ENCODE measurements at regions not wholly inside any gene's neighbourhood (a gene's known extent, or its start where the extent isn't known, plus 50 kb on each side); places are given as distances from the start of the nearest gene placed in this dataset.
A peak's percentile ranks its signal among the peaks of the same experiment; 100 is the strongest.
"Not testable (repeated sequence)": the region's sequence is repeated elsewhere in the genome, so short reads cannot be mapped to it uniquely, and the experiment has no call there.

- H3K36me3 ChIP-seq (replicated peaks; ENCODE audit: insufficient read depth, low read depth), result no peaks in the 10 kb centered on the region
- 90% methylated on average over 3 of the region's 3 CpGs for WGBS (ENCODE audit: low lambda C conversion rate, missing lambda C conversion rate)
- no peaks in the 10 kb centered on the region for H4K20me1 ChIP-seq (ENCODE audit: insufficient read depth, poor library complexity, severe bottlenecking)
- H3K9me3 ChIP-seq (ENCODE audit: low read depth), result no peaks in the 10 kb centered on the region
- TF ChIP-seq EZH2 (IDR thresholded peaks at IDR 0.05; ENCODE audit: borderline replicate concordance), result no peak
- TF ChIP-seq, protein P1, sequence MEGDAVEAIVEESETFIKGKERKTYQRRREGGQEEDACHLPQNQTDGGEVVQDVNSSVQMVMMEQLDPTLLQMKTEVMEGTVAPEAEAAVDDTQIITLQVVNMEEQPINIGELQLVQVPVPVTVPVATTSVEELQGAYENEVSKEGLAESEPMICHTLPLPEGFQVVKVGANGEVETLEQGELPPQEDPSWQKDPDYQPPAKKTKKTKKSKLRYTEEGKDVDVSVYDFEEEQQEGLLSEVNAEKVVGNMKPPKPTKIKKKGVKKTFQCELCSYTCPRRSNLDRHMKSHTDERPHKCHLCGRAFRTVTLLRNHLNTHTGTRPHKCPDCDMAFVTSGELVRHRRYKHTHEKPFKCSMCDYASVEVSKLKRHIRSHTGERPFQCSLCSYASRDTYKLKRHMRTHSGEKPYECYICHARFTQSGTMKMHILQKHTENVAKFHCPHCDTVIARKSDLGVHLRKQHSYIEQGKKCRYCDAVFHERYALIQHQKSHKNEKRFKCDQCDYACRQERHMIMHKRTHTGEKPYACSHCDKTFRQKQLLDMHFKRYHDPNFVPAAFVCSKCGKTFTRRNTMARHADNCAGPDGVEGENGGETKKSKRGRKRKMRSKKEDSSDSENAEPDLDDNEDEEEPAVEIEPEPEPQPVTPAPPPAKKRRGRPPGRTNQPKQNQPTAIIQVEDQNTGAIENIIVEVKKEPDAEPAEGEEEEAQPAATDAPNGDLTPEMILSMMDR (IDR thresholded peaks at IDR 0.05; ENCODE audit: poor library complexity), result no peak
- TF ChIP-seq EZH2phosphoT487 (IDR thresholded peaks at IDR 0.05; ENCODE audit: low read depth, severe bottlenecking, unreplicated experiment), result no peak
- H3K79me2 ChIP-seq, result no peaks in the 10 kb centered on the region
- no peaks in the 10 kb centered on the region for H3K4me1 ChIP-seq (ENCODE audit: insufficient read depth)
- H3K9me2 ChIP-seq (replicated peaks; ENCODE audit: insufficient read depth), result no peaks in the 10 kb centered on the region
- peak; percentile 43 for DNase-seq (ENCODE audit: low spot score)
- no peaks in the 10 kb centered on the region for H3K27me3 ChIP-seq
- no peak overlapping the region for H3K4me2 ChIP-seq
- H2AFZ ChIP-seq, result no peak overlapping the region
- H3K4me3 ChIP-seq, result no peak overlapping the region
- no peak overlapping the region for H3K27ac ChIP-seq
Observed at GRCh38 chr12:33223956-33224355, 215.7 kb downstream of the SYT10 start.

DNA sequence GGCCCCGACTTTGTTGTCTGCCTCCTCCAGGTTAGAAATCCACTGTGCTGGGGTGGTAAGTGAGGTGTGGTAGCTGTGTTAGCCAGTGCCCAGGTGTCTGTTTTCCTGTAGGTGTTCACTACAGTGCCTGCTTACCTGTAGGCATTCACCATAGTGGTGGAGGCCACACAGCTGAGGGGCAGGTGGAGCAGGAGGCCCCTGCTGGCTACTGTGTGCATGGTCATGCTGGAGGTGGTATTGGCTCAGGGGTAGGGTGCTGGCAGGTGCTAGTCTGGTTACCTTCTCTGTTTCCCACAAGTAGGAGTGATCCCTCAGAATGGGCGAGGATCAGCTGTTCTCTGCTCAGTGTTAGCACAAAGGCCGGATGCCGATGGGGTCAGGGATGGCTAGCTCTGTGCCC, 217.3 kb downstream of the SYT10 start:
- 93% methylated on average over 4 of the region's 4 CpGs for WGBS (ENCODE audit: low lambda C conversion rate, missing lambda C conversion rate)
- Histone ChIP-seq H3K4me2 (no peak overlapping the region), H3K27me3 (no peaks in the 10 kb centered on the region), H3K4me1 (ENCODE audit: insufficient read depth) (no peaks in the 10 kb centered on the region), H3K79me2 (no peaks in the 10 kb centered on the region), H3K9me3 (ENCODE audit: low read depth) (no peaks in the 10 kb centered on the region), H4K20me1 (ENCODE audit: insufficient read depth, poor library complexity, severe bottlenecking) (no peaks in the 10 kb centered on the region), H3K27ac (no peak overlapping the region), H3K4me3 (no peak overlapping the region), H2AFZ (no peak overlapping the region), H3K36me3 (replicated peaks; ENCODE audit: insufficient read depth, low read depth) (no peaks in the 10 kb centered on the region), H3K9me2 (replicated peaks; ENCODE audit: insufficient read depth) (no peaks in the 10 kb centered on the region)
- no peak for TF ChIP-seq EZH2phosphoT487 (IDR thresholded peaks at IDR 0.05; ENCODE audit: low read depth, severe bottlenecking, unreplicated experiment)
- TF ChIP-seq, protein P1 (IDR thresholded peaks at IDR 0.05; ENCODE audit: poor library complexity), result no peak
- no peak for TF ChIP-seq EZH2 (IDR thresholded peaks at IDR 0.05; ENCODE audit: borderline replicate concordance)
- DNase-seq (ENCODE audit: low spot score), result no peak

GRCh38 chr12:33205981-33206380, 233.6 kb downstream of the SYT10 start:
- no peaks in the 10 kb centered on the region for H3K9me3 ChIP-seq (ENCODE audit: low read depth)
- no peaks in the 10 kb centered on the region for H3K27me3 ChIP-seq
- H3K79me2 ChIP-seq, result no peaks in the 10 kb centered on the region
- H3K36me3 ChIP-seq (replicated peaks; ENCODE audit: insufficient read depth, low read depth), result no peaks in the 10 kb centered on the region
- 49% methylated on average over 2 of the region's 2 CpGs for WGBS (ENCODE audit: low lambda C conversion rate, missing lambda C conversion rate)
- no peak overlapping the region for H3K27ac ChIP-seq
- no peaks in the 10 kb centered on the region for H3K4me1 ChIP-seq (ENCODE audit: insufficient read depth)
- no peaks in the 10 kb centered on the region for H4K20me1 ChIP-seq (ENCODE audit: insufficient read depth, poor library complexity, severe bottlenecking)
- TF ChIP-seq, protein P1 (IDR thresholded peaks at IDR 0.05; ENCODE audit: poor library complexity), result no peak
- no peak overlapping the region for H3K4me2 ChIP-seq
- DNase-seq (ENCODE audit: low spot score), result no peak
- no peaks in the 10 kb centered on the region for H3K9me2 ChIP-seq (replicated peaks; ENCODE audit: insufficient read depth)
- H3K4me3 ChIP-seq, result no peak overlapping the region
- H2AFZ ChIP-seq, result no peak overlapping the region

DNA sequence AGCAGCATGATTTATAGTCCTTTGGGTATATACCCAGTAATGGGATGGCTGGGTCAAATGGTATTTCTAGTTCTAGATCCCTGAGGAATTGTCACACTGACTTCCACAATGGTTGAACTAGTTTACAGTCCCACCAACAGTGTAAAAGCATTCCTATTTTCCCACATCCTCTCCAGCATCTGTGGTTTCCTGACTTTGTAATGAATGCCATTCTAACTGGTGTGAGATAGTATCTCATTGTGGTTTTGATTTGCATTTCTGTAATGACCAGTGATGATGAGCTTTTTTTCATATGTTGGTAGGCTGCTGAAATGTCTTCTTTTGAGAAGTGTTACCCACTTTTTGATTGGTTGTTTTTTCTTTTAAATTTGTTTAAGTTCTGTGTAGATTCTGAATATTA, 245.2 kb downstream of the SYT10 start:
- not testable (repeated sequence) for H3K79me2 ChIP-seq; H3K4me1 ChIP-seq (ENCODE audit: insufficient read depth); H3K9me3 ChIP-seq (ENCODE audit: low read depth); H3K4me3 ChIP-seq; DNase-seq (ENCODE audit: low spot score); H3K27ac ChIP-seq; H3K4me2 ChIP-seq; H4K20me1 ChIP-seq (ENCODE audit: insufficient read depth, poor library complexity, severe bottlenecking); H3K27me3 ChIP-seq; H3K9me2 ChIP-seq (replicated peaks; ENCODE audit: insufficient read depth); H2AFZ ChIP-seq; H3K36me3 ChIP-seq (replicated peaks; ENCODE audit: insufficient read depth, low read depth)

All from hepatocyte (in vitro differentiated cells).